Esophagus muscularis mucosa (tissue), 3 donors: ENCODE measurements at regions not wholly inside any gene's neighbourhood (a gene's known extent, or its start where the extent isn't known, plus 50 kb on each side); places are given as distances from the start of the nearest gene placed in this dataset.

Experiments
- POLR2A ChIP-seq: fragments of 450-650 bp; IDR thresholded peaks from one replicate; pipeline ENCODE4 v1.6.1; 2017; ENCODE audit warnings: antibody characterized with exemption, moderate library complexity, mild to moderate bottlenecking, low read depth
- POLR2AphosphoS5 ChIP-seq, 2 donors: sonication (generic); formaldehyde crosslinking; IDR thresholded peaks; one replicate each; pipeline ENCODE4 v1.6.1; 2017; ENCODE audit warnings: antibody characterized with exemption in 2 of 2
- TF ChIP-seq, protein P1 (sequence below), 3 experiments: fragments of 200-600 bp in 2 of 3; fragments of 450-650 bp in 1 of 3; sonication (generic) in 2 of 3; IDR thresholded peaks; one replicate each; pipeline ENCODE4 v1.5.1; 2017 to 2019; ENCODE audit warnings: antibody characterized with exemption in 3 of 3, mild to moderate bottlenecking in 2 of 3, moderate library complexity in 1 of 3

DNA sequence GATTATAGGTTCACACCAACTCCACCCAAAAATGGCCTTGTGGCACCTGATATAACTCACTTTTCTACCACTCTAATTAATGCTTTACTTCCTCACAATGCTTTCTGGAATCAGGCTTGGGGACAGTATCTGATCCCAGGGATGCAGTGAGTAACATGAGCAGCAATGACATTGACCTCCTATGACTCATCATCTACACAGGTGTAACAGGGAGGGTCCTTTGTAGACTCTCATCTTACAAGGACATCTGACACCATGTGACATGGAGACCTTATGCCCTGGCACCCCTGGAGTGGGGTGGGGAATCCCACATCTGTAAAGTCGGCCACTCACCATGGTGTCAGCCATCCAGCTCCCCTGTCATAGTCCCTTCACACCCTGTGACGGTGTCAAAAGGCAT is 586.4 kb downstream of the MED13L start:
- TF ChIP-seq, protein P1, sequence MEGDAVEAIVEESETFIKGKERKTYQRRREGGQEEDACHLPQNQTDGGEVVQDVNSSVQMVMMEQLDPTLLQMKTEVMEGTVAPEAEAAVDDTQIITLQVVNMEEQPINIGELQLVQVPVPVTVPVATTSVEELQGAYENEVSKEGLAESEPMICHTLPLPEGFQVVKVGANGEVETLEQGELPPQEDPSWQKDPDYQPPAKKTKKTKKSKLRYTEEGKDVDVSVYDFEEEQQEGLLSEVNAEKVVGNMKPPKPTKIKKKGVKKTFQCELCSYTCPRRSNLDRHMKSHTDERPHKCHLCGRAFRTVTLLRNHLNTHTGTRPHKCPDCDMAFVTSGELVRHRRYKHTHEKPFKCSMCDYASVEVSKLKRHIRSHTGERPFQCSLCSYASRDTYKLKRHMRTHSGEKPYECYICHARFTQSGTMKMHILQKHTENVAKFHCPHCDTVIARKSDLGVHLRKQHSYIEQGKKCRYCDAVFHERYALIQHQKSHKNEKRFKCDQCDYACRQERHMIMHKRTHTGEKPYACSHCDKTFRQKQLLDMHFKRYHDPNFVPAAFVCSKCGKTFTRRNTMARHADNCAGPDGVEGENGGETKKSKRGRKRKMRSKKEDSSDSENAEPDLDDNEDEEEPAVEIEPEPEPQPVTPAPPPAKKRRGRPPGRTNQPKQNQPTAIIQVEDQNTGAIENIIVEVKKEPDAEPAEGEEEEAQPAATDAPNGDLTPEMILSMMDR (IDR thresholded peaks at IDR 0.05), result no peak
- TF ChIP-seq POLR2AphosphoS5 (IDR thresholded peaks at IDR 0.05) (no peak), POLR2A (no peak)
